ENCODE measurements at regions not wholly inside any gene's neighbourhood (a gene's known extent, or its start where the extent isn't known, plus 50 kb on each side); places are given as distances from the start of the nearest gene placed in this dataset.
"Not testable (repeated sequence)": the region's sequence is repeated elsewhere in the genome, so short reads cannot be mapped to it uniquely, and the experiment has no call there.

DNA sequence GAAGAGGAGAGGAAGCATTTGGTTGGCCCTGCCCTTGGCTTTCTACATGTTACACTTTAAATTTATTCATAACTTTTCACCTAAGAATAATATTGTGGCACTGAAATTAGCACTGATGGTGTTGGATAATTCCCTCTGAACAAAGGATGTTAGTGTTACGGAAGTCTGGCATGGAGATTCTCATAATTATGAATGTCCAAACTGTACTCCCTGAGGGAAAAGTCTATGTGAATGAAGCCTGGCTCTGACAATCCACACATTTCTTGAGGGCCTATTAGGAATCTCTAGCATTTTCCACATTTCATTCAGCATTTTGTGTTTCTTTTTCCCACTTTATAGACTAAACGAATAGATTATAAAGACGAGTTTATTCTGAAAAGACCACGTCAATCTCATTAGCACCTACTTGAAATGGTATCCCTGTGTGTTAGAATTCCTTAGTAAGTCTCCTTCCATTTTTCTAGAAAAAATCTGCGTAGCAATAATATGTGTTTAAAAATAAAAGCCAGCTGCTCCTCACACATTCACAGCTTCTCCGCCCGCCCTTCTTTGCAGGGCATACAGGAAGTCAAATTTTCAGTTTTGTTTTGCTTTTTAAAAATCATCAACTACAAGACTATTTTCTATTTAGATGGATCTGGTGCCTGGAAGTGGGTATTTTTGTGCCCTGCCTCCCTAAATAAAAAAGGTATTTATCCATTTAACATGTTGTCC lies 131.8 kb upstream of the PALS2 start:
- Histone ChIP-seq H3K36me3 (no peaks in the 10 kb centered on the region), H3K27ac (no peak overlapping the region), H3K4me3 (no peak overlapping the region), H3K27me3 (no peaks in the 10 kb centered on the region), H3K4me1 (peaks cover 8 to 19% of the 10 kb centered on the region in 2 donors), H3K9me3 (no peaks in the 10 kb centered on the region)
- TF ChIP-seq, protein P1, sequence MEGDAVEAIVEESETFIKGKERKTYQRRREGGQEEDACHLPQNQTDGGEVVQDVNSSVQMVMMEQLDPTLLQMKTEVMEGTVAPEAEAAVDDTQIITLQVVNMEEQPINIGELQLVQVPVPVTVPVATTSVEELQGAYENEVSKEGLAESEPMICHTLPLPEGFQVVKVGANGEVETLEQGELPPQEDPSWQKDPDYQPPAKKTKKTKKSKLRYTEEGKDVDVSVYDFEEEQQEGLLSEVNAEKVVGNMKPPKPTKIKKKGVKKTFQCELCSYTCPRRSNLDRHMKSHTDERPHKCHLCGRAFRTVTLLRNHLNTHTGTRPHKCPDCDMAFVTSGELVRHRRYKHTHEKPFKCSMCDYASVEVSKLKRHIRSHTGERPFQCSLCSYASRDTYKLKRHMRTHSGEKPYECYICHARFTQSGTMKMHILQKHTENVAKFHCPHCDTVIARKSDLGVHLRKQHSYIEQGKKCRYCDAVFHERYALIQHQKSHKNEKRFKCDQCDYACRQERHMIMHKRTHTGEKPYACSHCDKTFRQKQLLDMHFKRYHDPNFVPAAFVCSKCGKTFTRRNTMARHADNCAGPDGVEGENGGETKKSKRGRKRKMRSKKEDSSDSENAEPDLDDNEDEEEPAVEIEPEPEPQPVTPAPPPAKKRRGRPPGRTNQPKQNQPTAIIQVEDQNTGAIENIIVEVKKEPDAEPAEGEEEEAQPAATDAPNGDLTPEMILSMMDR (IDR thresholded peaks at IDR 0.05 in 4 of 5, conservative IDR thresholded peaks at IDR 0.05 in 1 of 5), result no peak
- no peak for TF ChIP-seq POLR2A (IDR thresholded peaks at IDR 0.05)
- in situ Hi-C loops (cut with MboI; ENCODE audit: low sequenced_read_pairs in 4 of 4), result no loop called here
- DNase-seq (no peak), ATAC-seq (no peak)
- intact Hi-C loops (cut with DNase I; ENCODE audit: low total_unique reads), result no loop called here

DNA sequence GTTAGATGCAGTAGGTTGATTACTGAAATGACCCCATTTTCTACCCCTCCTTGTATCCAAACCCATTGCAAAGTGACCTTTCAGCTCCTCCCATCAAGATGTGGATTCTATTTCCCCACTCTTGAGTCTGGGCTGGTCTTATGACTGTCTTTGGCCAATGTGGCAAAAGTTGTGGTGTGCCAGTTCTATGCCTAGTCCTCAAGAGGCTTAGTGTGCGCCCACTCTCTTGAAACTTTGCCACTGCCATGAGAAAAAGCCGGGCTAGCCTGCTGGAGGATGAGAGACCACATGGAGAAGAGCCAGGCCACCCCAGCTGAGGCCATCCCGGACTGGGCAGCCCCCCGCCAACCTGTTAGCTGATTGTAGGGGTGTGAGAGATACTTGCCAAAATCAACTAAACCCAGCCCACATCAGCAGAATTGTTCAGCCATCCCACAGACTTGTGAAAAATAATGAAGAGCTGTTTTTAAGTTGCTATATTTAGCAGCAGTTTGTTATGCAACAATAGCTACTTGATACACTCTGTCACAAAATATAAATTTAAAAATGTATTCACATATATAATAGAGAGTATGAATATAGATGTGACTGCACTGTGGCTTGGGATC lies 131.0 kb upstream of the PALS2 start:
- TF ChIP-seq POLR2A (IDR thresholded peaks at IDR 0.05), result no peak
- TF ChIP-seq, protein P1 (IDR thresholded peaks at IDR 0.05 in 4 of 5, conservative IDR thresholded peaks at IDR 0.05 in 1 of 5), result no peak
- ATAC-seq, result peak in 1 of 2 donors; percentile 37
- intact Hi-C loops (cut with DNase I; ENCODE audit: low total_unique reads) (no loop called here), in situ Hi-C loops (cut with MboI; ENCODE audit: low sequenced_read_pairs in 4 of 4) (no loop called here)
- no peak for DNase-seq
- Histone ChIP-seq H3K9me3 (no peaks in the 10 kb centered on the region), H3K27ac (no peak overlapping the region), H3K27me3 (no peaks in the 10 kb centered on the region), H3K4me3 (no peak overlapping the region), H3K4me1 (peaks cover 8 to 19% of the 10 kb centered on the region in 2 donors), H3K36me3 (no peaks in the 10 kb centered on the region)

DNA sequence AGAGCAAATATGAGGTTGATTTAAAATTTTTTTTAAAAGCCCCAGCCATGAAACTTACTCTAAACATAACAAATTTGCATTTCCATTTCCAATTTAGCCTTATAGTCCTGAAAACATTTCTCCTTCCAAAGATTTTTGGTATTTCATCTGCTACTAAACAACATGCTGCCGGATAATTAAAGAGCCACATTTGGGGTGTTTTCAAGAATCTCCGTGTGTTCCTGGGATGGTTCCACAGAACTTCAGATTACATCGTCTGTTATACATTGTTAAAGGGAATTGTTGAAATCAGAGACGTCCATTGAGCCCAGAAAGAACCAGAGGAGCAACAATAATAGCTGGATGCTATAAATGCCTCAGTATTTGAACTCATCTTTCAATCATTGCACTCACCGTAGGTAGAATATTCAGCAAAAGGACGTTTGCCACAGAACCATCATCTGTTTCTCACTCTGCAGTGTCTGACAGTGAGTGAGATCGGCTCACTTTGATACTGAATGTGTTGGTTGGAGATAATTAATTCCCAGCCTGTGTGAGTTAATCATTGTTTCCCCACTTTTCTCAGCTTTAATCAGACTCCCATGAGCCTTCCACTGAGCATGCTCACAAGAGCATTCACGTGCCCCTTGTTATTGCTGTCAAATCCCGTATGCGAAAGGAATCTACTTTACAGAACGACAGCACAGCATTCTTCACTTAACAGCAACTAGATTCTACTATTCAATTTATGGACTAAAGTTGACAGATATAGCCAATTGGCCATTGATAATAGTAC lies 128.4 kb upstream of the PALS2 start:
- Histone ChIP-seq H3K9me3 (no peaks in the 10 kb centered on the region), H3K4me1 (peaks cover 8 to 19% of the 10 kb centered on the region in 2 donors), H3K27ac (no peak overlapping the region), H3K4me3 (no peak overlapping the region), H3K36me3 (no peaks in the 10 kb centered on the region), H3K27me3 (no peaks in the 10 kb centered on the region)
- DNase-seq (no peak), ATAC-seq (no peak)
- intact Hi-C loops (cut with DNase I; ENCODE audit: low total_unique reads) (no loop called here), in situ Hi-C loops (cut with MboI; ENCODE audit: low sequenced_read_pairs in 4 of 4) (no loop called here)
- no peak for TF ChIP-seq POLR2A (IDR thresholded peaks at IDR 0.05)
- TF ChIP-seq, protein P1 (IDR thresholded peaks at IDR 0.05 in 4 of 5, conservative IDR thresholded peaks at IDR 0.05 in 1 of 5), result no peak

DNA sequence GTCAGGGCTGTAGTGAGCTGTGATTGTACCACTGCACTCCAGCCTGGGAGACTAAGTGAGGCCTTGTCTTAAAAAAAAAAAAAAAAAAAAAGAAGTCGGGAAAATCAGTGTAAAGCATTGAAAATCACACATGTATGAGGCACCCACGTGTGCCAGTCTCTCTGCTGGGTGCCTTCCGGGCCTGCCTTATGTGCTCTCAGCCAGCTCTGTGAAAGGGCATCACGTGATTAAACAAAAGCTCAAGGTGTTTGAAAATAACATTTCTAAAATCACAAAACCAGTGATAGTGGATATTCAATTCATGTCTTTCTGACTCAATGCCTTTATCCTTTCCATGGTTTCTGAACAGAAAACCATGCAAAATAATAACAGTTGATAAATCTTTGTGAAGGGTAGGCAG lies 125.2 kb upstream of the PALS2 start:
- in situ Hi-C loops (cut with MboI; ENCODE audit: low sequenced_read_pairs in 4 of 4) (no loop called here), intact Hi-C loops (cut with DNase I; ENCODE audit: low total_unique reads) (no loop called here)
- TF ChIP-seq POLR2A (IDR thresholded peaks at IDR 0.05), result no peak
- TF ChIP-seq, protein P1 (IDR thresholded peaks at IDR 0.05 in 4 of 5, conservative IDR thresholded peaks at IDR 0.05 in 1 of 5), result no peak
- H3K36me3 ChIP-seq, result no peaks in the 10 kb centered on the region
- ATAC-seq (no peak), DNase-seq (no peak)
- no peaks in the 10 kb centered on the region for H3K9me3 ChIP-seq
- no peak overlapping the region for H3K27ac ChIP-seq
- H3K4me3 ChIP-seq, result no peak overlapping the region
- H3K4me1 ChIP-seq, result no peaks in the 10 kb centered on the region
- H3K27me3 ChIP-seq, result no peaks in the 10 kb centered on the region

DNA sequence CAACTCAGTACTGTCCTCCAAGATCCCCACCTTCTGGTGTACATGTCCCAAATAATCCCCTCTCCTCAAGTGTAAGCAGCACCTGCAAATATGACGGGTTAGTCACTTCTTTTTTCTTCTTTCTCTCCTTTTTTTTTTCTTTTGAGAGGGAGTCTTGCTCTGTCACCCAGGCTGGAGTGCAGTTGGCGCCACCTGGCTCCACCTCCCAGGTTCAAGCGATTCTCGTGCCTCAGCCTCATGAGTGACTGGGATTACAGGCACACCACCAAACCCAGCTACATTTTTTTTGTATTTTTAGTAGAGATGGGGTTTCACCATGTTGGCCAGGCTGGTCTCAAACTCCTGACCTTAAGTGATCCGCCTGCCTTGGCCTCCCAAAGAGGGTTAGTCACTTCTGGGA lies 123.8 kb upstream of the PALS2 start:
- H3K9me3 ChIP-seq; H3K27ac ChIP-seq; H3K4me1 ChIP-seq; in situ Hi-C loops (cut with MboI; ENCODE audit: low sequenced_read_pairs in 4 of 4); H3K27me3 ChIP-seq; DNase-seq; ATAC-seq; H3K4me3 ChIP-seq; H3K36me3 ChIP-seq; intact Hi-C loops (cut with DNase I; ENCODE audit: low total_unique reads): not testable (repeated sequence)

Data from gastrocnemius medialis (tissue), 4 donors.